ENCODE measurements at regions not wholly inside any gene's neighbourhood (a gene's known extent, or its start where the extent isn't known, plus 50 kb on each side); places are given as distances from the start of the nearest gene placed in this dataset.

- TF ChIP-seq POLR2A (IDR thresholded peaks at IDR 0.05; ENCODE audit: borderline replicate concordance, extremely low read depth, insufficient read depth, insufficient read length) (no peak), EZH2phosphoT487 (IDR thresholded peaks at IDR 0.05; ENCODE audit: borderline replicate concordance) (no peak), CTCF (IDR thresholded peaks at IDR 0.05 in 2 of 3, conservative IDR thresholded peaks at IDR 0.05 in 1 of 3; ENCODE audit: borderline replicate concordance in 1 of 3, insufficient read depth in 1 of 3, low read depth in 2 of 3, low read length in 2 of 3) (peak; percentile 57 to 82 (median 64); a peak in 5 of 6 replicates), RAD21 (IDR thresholded peaks at IDR 0.05; ENCODE audit: low read depth) (peak; percentile 89), TCF7L2 (IDR thresholded peaks at IDR 0.05; ENCODE audit: borderline replicate concordance, extremely low read depth, insufficient read depth, insufficient read length) (no peak), YY1 (IDR thresholded peaks at IDR 0.05; ENCODE audit: extremely low read depth, insufficient replicate concordance, low read depth, low read length) (peak; percentile 73), SP1 (IDR thresholded peaks at IDR 0.05; ENCODE audit: low read depth) (no peak), POLR2AphosphoS5 (IDR thresholded peaks at IDR 0.05; ENCODE audit: low read depth, low read length) (no peak), EZH2 (IDR thresholded peaks at IDR 0.05) (no peak), MAX (IDR thresholded peaks at IDR 0.05) (no peak)
These were observed 60.3 kb upstream of the AGPS start for GRCh38 chr2:177332026-177332991.

All from HCT116 (cell line).